ENCODE measurements at regions not wholly inside any gene's neighbourhood (a gene's known extent, or its start where the extent isn't known, plus 50 kb on each side); places are given as distances from the start of the nearest gene placed in this dataset.

GRCh38 chr12:118751355-118751754, 230.0 kb upstream of the SRRM4 start:
- DNase-seq (ENCODE audit: low spot score) = no peak

DNA sequence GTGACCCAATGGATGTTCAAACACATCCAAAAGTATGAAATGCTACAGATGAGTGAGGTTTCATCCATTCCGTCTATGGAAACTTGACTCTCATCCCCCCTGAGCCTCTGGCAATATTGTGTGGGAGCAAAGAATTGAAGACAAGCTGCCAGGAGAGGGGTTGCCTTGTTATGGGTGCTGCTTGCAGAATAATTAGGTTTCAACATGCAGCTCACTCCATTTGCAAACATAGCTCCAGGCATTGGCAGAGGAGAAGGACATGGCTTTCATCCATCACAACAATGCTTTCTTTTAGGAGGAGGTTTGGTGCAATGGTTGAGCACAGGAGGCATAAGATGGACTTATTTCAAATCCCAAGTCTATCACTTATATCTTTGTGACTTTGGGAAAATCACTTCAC, 220.7 kb upstream of the SRRM4 start:
- no peak for DNase-seq (ENCODE audit: low spot score)

GRCh38 chr12:118763234-118763633, 218.1 kb upstream of the SRRM4 start:
- DNase-seq (ENCODE audit: low spot score) = no peak

DNA sequence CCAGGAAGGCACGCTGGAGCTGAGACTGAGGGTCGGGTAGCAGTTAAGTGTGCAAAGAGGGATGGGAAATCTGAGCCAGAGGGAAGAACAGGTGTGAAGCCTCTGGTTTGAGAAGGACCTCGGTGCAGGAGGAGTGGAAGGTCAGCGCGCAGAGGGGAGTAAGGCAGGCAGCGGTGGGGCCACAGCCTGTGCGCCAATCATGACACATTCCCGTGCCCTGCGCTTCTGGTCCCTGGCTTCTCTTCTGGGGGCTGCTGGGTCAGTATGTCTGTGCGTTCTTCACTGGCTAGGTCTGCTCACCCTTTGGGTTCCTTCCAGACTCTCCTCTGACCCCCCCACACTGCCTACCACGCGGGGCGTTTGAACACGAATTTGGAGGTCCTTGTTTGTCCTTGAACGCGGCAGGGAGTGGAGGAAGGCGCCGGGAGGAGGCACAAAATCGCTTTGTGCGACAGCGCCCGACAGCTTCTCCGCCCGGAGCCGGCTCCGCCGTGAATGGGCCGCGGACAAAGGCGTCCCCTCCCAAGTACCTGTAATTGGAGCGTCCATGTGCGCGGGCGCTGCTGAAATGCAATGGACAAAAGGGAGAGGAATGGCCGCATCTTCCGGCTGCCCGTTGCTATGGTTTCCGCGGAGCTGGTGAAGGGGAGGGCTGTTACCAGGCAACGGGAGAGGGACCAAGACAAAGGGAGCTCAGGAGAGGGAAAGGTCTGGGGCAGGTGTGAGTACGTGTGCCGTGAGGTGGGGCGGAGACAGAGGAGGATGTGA, 207.2 kb upstream of the SRRM4 start:
- no peak for DNase-seq (ENCODE audit: low spot score)

GRCh38 chr12:118777504-118777903, 203.8 kb upstream of the SRRM4 start:
- no peak for DNase-seq (ENCODE audit: low spot score)

GRCh38 chr12:118778077-118778476, 203.3 kb upstream of the SRRM4 start:
- no peak for DNase-seq (ENCODE audit: low spot score)

- DNase-seq (ENCODE audit: low spot score) = no peak
These were observed 200.4 kb upstream of the SRRM4 start for GRCh38 chr12:118780939-118781338.

GRCh38 chr12:118781692-118782091, 199.6 kb upstream of the SRRM4 start:
- no peak for DNase-seq (ENCODE audit: low spot score)

- no peak for DNase-seq (ENCODE audit: low spot score)
These were observed 197.6 kb upstream of the SRRM4 start for GRCh38 chr12:118783703-118784102.

- no peak for DNase-seq (ENCODE audit: low spot score)
These were observed 190.8 kb upstream of the SRRM4 start for GRCh38 chr12:118790578-118790977.

DNA sequence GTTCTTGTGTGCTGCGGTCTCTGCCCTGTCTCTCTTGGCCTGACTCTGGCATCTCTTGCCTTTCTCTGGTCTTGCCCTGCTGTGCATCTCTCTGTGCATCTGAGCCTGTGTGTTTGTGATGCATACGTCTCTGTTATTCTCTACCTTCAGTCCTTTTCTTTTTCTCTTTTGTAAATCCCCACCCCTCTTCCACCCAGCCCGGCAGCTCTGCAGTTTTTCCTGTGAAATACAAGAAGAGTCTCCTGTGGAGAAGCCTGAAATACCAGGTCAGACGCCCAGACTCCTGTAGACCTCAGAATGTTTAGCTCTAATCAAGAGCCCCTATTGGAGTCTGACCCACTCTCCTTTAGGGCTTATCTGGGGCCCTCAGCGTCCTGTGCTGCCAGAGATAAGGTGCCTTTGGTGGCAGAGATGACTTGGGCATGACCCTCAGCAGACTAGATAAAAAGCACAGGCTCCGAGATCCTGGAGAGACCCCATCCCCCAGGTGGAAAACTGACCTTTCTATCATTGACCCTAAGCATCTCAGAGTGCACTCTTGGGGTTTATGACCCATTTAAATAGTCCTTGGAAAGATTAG, 167.5 kb upstream of the SRRM4 start:
- no peak for DNase-seq (ENCODE audit: low spot score)

- DNase-seq (ENCODE audit: low spot score) = no peak
These were observed 165.0 kb upstream of the SRRM4 start for GRCh38 chr12:118816296-118816695.

DNA sequence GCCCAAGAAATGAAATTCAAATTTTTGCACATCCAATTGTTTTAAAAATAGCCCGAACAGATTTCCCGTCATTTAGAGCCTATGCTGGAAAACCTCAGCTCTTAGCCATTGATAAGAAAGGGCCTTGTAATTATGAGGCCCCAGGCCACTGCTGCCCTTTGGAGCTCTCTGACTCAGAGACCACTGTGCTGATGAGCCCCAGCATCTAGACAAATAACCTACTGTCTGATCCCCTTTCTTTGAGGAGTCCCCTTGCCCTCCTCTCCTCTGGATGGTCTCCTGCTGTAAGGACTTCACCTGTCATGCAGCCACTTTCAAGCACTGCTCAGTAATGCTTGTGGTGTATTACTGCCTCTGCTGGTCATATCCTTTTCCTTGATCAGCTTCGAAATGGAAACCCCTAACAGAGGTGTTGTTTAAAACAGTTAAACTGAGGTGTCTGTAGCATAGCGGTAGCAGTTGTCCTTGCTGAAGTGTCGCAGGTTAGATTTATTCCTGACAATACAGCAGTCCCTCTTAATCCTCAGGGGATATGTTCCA, 159.9 kb upstream of the SRRM4 start:
- no peak for DNase-seq (ENCODE audit: low spot score)

DNA sequence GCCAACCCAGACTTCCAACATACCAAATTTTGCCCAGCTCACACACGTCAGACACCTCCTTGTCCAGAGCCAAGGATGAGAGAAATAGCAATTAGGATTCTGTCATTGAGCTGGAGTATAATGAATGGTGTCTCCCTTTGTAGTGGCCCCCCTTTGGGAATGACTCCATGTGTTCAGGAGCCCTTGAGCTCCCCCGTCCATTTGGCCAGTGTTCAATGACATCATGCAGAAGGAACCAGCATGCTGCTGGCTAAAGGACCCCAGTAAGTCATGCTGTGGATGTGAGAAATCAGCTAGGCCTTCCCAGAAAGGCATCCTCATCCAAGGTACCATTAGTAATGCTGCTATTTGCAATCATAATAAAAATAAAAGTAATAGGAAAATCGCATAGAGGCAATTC, 158.8 kb upstream of the SRRM4 start:
- DNase-seq (ENCODE audit: low spot score) = no peak

GRCh38 chr12:118827047-118827446, 154.3 kb upstream of the SRRM4 start:
- DNase-seq (ENCODE audit: low spot score) = no peak

DNA sequence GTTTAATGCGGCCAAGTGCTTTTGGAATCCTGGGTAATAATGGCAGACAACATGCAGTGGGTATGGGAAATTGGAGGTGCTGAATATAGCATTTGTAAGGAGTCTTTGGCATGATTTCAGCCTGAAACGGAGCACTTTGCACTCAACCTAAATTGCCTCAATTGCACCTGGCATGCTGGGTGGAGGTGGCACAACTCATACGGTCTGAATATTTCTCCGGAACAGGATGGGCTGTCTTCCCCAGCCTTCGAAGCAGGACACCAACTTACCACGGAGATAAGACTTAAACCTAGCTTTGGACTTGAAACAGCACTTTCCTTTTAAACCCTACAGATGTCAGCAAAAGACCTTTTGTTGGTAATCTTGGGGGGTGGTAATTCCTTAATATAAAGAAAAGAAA, 153.7 kb upstream of the SRRM4 start:
- no peak for DNase-seq (ENCODE audit: low spot score)

GRCh38 chr12:118830296-118830695, 151.0 kb upstream of the SRRM4 start:
- no peak for DNase-seq (ENCODE audit: low spot score)

GRCh38 chr12:118835926-118836325, 145.4 kb upstream of the SRRM4 start:
- no peak for DNase-seq (ENCODE audit: low spot score)

DNA sequence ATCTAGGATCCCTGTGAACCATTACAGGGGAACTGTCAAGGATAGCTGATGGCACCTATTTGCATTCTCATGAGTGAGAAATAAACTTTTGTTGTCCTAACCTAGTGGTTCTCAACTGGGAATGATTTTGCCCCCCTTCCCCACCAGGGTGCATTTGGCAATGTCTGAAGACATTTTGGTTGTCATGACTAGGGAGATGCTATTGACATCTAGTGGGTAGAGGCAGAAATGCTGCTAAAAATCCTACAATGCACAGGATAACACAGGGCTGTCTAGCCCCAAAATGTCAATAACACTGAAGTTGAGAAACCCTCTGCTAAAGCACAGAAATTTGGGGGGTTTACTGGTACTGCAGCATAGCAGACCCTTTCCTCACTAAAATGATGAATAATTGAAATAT, 140.9 kb upstream of the SRRM4 start:
- no peak for DNase-seq (ENCODE audit: low spot score)

DNA sequence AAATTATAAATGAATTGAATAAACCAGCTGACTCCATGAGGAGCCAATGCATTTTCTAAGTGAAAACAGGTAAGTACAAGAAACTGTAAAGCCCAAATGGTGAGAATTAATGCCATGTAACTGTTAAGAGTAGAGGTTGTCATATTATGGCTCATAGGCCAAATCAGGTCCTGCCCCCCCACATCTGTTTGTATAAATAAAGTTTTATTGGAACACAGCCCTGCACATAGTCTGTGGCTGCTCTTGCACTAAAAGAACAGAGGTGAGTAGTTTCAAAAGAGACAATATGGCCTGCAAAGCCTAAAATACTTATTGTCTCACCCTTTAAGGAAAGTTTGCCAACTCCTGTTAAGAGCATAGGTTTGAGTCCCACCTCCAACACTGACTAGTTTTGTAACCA, 140.5 kb upstream of the SRRM4 start:
- DNase-seq (ENCODE audit: low spot score) = no peak

DNA sequence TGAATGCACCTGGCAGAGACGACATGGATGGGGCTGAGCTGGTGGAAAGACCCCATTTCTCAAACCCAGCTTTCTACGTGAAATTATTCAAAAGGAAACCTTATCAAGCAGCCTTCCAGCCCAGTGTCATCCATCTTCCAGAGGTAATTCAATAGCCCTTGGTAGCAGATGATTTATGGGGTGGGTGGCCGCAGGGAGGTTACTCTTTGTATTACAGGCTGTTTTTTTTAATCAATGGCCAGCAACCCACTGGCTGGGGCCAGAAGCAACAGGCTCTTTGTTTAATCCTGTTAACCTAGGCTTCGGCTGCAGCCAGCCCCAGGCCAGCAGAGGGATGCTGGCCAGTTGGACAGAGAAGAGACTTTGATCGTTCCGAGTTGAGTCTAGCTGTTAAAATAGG, 139.8 kb upstream of the SRRM4 start:
- no peak for DNase-seq (ENCODE audit: low spot score)

DNA sequence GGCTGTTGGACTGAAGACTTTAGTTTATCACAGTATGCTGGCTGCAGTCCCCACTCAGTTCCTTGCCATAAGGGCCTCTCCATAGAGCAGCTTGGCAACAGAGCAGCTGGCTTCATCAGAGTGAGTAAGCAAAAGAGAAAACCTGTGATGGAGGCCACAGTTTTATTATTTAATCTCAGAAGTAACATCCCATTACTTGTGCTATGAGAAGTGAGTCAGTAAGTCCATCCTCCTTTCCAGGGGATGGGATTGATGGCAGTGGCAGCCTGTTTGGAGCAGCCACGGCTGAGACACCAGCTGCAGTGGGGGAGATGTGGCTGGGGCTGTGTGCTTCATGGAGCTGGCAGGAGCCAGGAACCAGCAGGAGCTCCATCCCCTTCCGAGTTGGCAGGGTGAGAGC, 138.5 kb upstream of the SRRM4 start:
- DNase-seq (ENCODE audit: low spot score) = no peak

DNA sequence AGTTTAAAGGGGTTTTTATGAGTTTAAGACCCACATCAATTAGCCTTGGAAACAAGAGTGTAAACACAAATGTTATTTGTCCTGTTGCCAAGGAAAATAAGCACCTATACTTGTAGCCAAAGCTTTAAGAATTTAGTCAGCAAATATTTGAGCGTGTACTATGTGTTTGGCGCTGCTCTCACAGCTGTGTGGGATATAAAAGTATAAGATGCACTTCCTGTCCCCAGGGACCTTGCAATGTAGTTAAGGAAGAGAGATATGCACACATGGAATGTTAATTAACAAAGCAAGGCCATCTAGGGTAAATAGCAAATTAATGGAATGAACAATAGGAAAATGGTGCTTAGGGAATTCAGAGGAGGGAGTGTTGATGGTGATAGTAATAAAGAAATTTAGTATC, 134.9 kb upstream of the SRRM4 start:
- DNase-seq (ENCODE audit: low spot score) = no peak
